ENCODE measurements at regions not wholly inside any gene's neighbourhood (a gene's known extent, or its start where the extent isn't known, plus 50 kb on each side); places are given as distances from the start of the nearest gene placed in this dataset.

GRCh38 chrX:131792356-131792749 is 230.7 kb upstream of the STK26 start:
- peak; percentile 38 for TF ChIP-seq CTCF (IDR thresholded peaks at IDR 0.05; ENCODE audit: low read length)
- TF ChIP-seq EZH2phosphoT487 (IDR thresholded peaks at IDR 0.05; ENCODE audit: low read length) = no peak
